ENCODE measurements at regions not wholly inside any gene's neighbourhood (a gene's known extent, or its start where the extent isn't known, plus 50 kb on each side); places are given as distances from the start of the nearest gene placed in this dataset.
"Not testable (repeated sequence)": the region's sequence is repeated elsewhere in the genome, so short reads cannot be mapped to it uniquely, and the experiment has no call there.

DNA sequence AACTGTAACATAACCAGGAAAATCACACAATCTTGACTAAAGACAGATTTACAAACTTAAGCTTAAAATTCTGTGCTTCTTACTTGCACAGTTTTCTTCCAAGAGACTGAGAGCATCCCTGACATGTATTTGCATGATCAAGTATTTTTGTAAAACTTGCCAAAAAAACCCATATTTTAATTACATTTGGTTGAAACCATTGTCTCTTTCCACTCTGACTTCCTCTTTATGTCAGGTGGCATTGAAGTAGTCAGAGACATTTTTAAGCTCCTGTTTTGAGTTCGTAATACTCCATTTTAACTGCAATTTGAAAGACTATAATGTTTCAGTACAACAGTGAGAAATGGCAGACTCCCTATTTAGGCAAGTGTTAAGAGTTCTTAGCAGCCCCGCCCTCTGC, 103.6 kb downstream of the ATXN7L3B start:
- DNase-seq, result no peak
- H3K4me1 Mint-ChIP-seq, result no peaks in the 10 kb centered on the region
- no peak overlapping the region for H3K4me3 Mint-ChIP-seq
- POLR2A ChIA-PET, result no interaction called here
- ATAC-seq, result no peak
- H3K9me3 Mint-ChIP-seq, result peaks cover 0 to 9% (median 0%) of the 10 kb centered on the region in 9 donors
- no peaks in the 10 kb centered on the region for H3K36me3 Mint-ChIP-seq
- H3K27me3 Mint-ChIP-seq, result peaks cover 0 to 5% (median 0%) of the 10 kb centered on the region in 5 donors
- no peak overlapping the region for H3K27ac Mint-ChIP-seq

DNA sequence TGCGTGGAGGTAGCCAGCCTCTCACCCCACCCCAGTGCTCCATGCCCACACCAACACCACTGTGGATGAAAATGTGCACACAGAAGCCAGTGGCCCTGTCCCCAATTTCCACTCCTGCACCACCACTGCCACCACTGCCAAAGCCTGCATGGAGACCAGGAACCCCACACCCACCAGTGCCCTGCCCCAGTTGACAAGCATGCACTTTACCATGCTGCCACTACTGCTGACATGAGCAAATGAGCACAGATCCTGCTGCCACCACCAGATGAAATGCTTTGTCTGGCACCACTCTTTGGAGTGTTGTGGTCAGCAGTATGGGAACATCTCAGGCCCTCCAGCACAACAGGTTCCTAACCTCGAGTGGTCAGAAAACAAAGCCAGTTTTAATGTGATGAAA, 104.1 kb downstream of the ATXN7L3B start:
- peaks cover 0 to 3% (median 0%) of the 10 kb centered on the region in 5 donors for H3K27me3 Mint-ChIP-seq
- ATAC-seq (no peak), DNase-seq (no peak)
- H3K4me3 Mint-ChIP-seq, result no peak overlapping the region
- H3K36me3 Mint-ChIP-seq, result no peaks in the 10 kb centered on the region
- peaks cover 0 to 7% (median 0%) of the 10 kb centered on the region in 9 donors for H3K9me3 Mint-ChIP-seq
- POLR2A ChIA-PET, result no interaction called here
- no peaks in the 10 kb centered on the region for H3K4me1 Mint-ChIP-seq
- no peak overlapping the region for H3K27ac Mint-ChIP-seq

DNA sequence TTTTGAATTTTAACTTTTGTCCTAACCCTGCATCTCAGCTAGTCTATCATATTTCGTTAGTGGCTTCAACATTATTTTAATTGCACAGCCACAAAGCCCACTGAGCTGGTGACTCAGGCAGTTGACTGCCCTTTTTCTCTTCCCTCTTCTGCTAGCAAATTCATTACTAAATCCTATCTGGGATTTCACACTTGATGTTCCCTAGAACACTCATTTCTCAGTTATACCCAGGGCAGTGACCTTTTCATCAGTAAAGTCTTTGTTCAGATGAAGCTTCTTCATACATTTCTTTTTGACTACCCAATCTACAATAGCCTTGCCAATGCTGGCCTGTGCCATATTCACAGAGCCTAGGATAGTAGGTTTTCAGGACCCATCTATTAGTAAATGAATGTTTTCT, 107.0 kb downstream of the ATXN7L3B start:
- POLR2A ChIA-PET, result no interaction called here

GRCh38 chr12:74646831-74647230, 109.2 kb downstream of the ATXN7L3B start:
- ATAC-seq (no peak), DNase-seq (no peak)
- H3K27me3 Mint-ChIP-seq, result peaks cover 0 to 4% (median 0%) of the 10 kb centered on the region in 5 donors
- H3K9me3 Mint-ChIP-seq, result no peaks in the 10 kb centered on the region
- no peaks in the 10 kb centered on the region for H3K4me1 Mint-ChIP-seq
- POLR2A ChIA-PET, result no interaction called here
- H3K4me3 Mint-ChIP-seq, result no peak overlapping the region
- no peak overlapping the region for H3K27ac Mint-ChIP-seq
- no peaks in the 10 kb centered on the region for H3K36me3 Mint-ChIP-seq

More for the DNA sequence above, 107.0 kb downstream of the ATXN7L3B start:
- ATAC-seq (no peak), DNase-seq (no peak)
- Mint-ChIP-seq H3K4me1 (no peaks in the 10 kb centered on the region), H3K4me3 (no peak overlapping the region), H3K36me3 (no peaks in the 10 kb centered on the region), H3K27me3 (peaks cover 0 to 4% (median 0%) of the 10 kb centered on the region in 5 donors), H3K9me3 (no peaks in the 10 kb centered on the region), H3K27ac (no peak overlapping the region)

DNA sequence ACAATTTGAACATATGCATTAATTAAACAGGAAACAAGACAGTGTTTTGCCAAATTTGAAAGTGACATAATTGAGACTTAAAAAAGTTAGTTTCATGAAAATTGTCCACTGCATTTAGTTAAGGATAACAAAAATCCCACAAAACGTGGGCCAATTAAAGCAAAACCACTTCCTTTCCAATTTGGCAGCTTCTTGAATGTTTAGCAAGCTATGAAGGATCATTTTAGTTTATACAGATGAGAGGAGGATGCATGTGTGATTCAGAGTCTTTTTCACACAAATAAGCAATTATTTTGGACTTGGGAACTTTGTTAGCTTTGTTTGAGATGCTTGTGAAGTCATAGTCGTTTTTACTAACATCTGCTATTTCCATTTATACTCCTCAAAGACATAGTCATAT, 109.6 kb downstream of the ATXN7L3B start:
- no peak for ATAC-seq
- POLR2A ChIA-PET, result no interaction called here

DNA sequence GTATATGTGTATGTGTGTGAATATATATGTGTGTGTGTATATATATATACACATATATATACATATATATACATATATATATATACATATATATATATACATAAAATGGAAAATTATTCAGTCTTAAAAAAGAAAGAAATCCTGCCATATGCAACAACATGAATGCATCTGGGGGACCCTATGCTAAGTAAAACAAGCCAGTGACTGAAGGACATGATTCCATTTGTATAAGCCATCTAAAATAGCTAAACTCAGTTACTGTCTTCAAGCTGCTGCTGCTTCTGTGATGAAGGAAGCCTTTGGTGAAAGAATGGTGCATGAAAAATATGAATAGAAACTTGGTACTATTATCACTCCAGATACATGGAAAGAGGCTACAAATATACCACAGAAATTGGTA, 118.6 kb downstream of the ATXN7L3B start:
- H3K27ac Mint-ChIP-seq, result no peak overlapping the region
- DNase-seq (no peak), ATAC-seq (no peak)
- H3K36me3 Mint-ChIP-seq, result no peaks in the 10 kb centered on the region
- POLR2A ChIA-PET, result no interaction called here
- H3K9me3 Mint-ChIP-seq, result peaks cover 0 to 10% (median 0%) of the 10 kb centered on the region in 9 donors
- H3K27me3 Mint-ChIP-seq, result peaks cover 0 to 10% (median 0%) of the 10 kb centered on the region in 5 donors
- H3K4me3 Mint-ChIP-seq, result no peak overlapping the region
- no peaks in the 10 kb centered on the region for H3K4me1 Mint-ChIP-seq

More for the DNA sequence above, 109.6 kb downstream of the ATXN7L3B start:
- no peaks in the 10 kb centered on the region for H3K36me3 Mint-ChIP-seq
- peaks cover 0 to 4% (median 0%) of the 10 kb centered on the region in 5 donors for H3K27me3 Mint-ChIP-seq
- no peaks in the 10 kb centered on the region for H3K9me3 Mint-ChIP-seq
- no peak for DNase-seq
- no peaks in the 10 kb centered on the region for H3K4me1 Mint-ChIP-seq
- H3K27ac Mint-ChIP-seq, result no peak overlapping the region
- no peak overlapping the region for H3K4me3 Mint-ChIP-seq

DNA sequence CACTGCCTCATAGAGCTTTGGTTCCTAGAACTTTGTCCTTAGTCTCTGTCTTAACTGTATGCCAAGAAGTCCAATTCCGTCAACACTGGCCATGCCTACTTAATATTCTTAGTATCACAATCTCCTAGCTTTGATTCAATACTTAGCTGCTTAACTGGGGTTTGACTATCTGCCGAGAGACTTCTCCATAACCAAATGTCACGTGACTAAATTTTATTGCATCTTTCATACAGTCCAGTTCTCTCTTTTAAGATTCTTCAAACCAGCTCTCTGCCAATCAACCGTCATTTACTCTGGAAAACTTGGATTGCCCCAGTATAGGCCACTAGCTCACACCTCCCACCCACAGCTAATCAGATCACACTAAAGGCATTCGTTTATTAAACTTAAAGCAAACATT, 122.8 kb downstream of the ATXN7L3B start:
- H3K36me3 Mint-ChIP-seq, result no peaks in the 10 kb centered on the region
- no peak for DNase-seq
- no peaks in the 10 kb centered on the region for H3K9me3 Mint-ChIP-seq
- POLR2A ChIA-PET, result no interaction called here
- no peak for ATAC-seq
- H3K4me3 Mint-ChIP-seq, result no peak overlapping the region
- no peaks in the 10 kb centered on the region for H3K4me1 Mint-ChIP-seq
- H3K27me3 Mint-ChIP-seq, result peaks cover 0 to 1% (median under 1%) of the 10 kb centered on the region in 5 donors
- no peak overlapping the region for H3K27ac Mint-ChIP-seq

DNA sequence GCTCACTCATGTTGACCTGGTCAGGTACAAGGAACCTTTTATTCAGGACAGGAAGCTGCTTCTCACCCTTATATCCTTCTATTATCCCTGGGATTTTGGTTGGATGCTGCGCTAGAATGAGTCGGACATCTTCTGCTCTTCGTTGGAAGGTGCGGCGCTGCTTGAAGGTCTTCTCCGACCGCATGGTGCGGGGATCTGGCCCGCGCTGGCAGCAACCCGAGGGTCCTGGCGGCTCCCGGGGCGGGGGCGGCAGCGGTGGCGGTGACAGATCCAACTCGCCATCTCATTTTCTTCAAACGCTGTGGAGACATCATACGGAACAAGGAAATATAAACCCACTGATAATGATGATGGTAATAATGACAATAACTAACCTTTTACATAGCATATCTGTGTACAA, 126.3 kb downstream of the ATXN7L3B start:
- POLR2A ChIA-PET, result no interaction called here
- Mint-ChIP-seq H3K27me3 (peaks cover 0 to 14% (median 3%) of the 10 kb centered on the region in 5 donors), H3K27ac (no peak overlapping the region), H3K36me3 (no peaks in the 10 kb centered on the region), H3K9me3 (no peaks in the 10 kb centered on the region), H3K4me3 (no peak overlapping the region), H3K4me1 (no peaks in the 10 kb centered on the region)
- DNase-seq (no peak), ATAC-seq (no peak)

DNA sequence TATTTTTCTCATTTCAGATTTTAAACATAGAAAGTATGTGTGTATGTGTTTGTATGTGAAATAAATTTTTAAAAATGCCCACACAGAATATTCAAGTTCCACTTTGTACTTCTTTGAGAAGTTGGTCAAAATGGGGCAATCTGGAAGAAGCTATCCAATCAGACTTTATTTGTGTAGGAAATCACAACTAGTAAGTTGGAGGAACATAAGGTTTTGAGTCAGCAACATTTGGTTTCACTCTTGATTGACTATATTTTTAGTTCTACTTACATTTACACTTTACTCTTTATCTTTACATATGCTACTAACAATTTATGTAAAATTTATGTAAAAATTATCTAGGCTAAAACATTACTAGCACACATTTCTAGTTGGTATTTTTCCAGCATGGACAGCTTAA, 128.1 kb downstream of the ATXN7L3B start:
- Mint-ChIP-seq H3K9me3 (no peaks in the 10 kb centered on the region), H3K36me3 (no peaks in the 10 kb centered on the region), H3K27ac (no peak overlapping the region), H3K4me3 (no peak overlapping the region), H3K27me3 (peaks cover 0 to 14% (median 5%) of the 10 kb centered on the region in 5 donors), H3K4me1 (no peaks in the 10 kb centered on the region)
- POLR2A ChIA-PET, result no interaction called here
- ATAC-seq, result no peak
- DNase-seq, result no peak

GRCh38 chr12:74671421-74671820, 133.8 kb downstream of the ATXN7L3B start:
- no peak for DNase-seq
- H3K27ac Mint-ChIP-seq, result no peak overlapping the region
- POLR2A ChIA-PET, result no interaction called here
- no peak overlapping the region for H3K4me3 Mint-ChIP-seq
- peaks cover 5 to 20% (median 10%) of the 10 kb centered on the region in 5 donors for H3K27me3 Mint-ChIP-seq
- no peaks in the 10 kb centered on the region for H3K4me1 Mint-ChIP-seq
- no peak for ATAC-seq
- peaks cover 0 to 3% (median 0%) of the 10 kb centered on the region in 9 donors for H3K9me3 Mint-ChIP-seq
- no peaks in the 10 kb centered on the region for H3K36me3 Mint-ChIP-seq

GRCh38 chr12:74676955-74677354, 139.3 kb downstream of the ATXN7L3B start:
- H3K4me1 Mint-ChIP-seq, H3K4me3 Mint-ChIP-seq, POLR2A ChIA-PET, ATAC-seq, H3K27ac Mint-ChIP-seq, H3K36me3 Mint-ChIP-seq, DNase-seq: not testable (repeated sequence)
- Mint-ChIP-seq H3K27me3 (peaks cover 5 to 17% (median 14%) of the 10 kb centered on the region in 5 donors), H3K9me3 (peaks cover 0 to 15% (median 4%) of the 10 kb centered on the region in 9 donors)

GRCh38 chr12:74685385-74685784, 147.8 kb downstream of the ATXN7L3B start:
- H3K9me3 Mint-ChIP-seq, result peaks cover 0 to 11% (median 0%) of the 10 kb centered on the region in 9 donors
- H3K36me3 Mint-ChIP-seq, result no peaks in the 10 kb centered on the region
- peaks cover 0 to 5% (median 1%) of the 10 kb centered on the region in 5 donors for H3K27me3 Mint-ChIP-seq
- H3K27ac Mint-ChIP-seq, result no peak overlapping the region
- H3K4me3 Mint-ChIP-seq, result no peak overlapping the region
- ATAC-seq, result no peak
- H3K4me1 Mint-ChIP-seq, result no peaks in the 10 kb centered on the region
- POLR2A ChIA-PET, result no interaction called here
- DNase-seq, result no peak

GRCh38 chr12:74689071-74689655, 151.5 kb downstream of the ATXN7L3B start:
- no peak overlapping the region for H3K4me3 Mint-ChIP-seq
- DNase-seq (peak in 3 of 10 donors; percentile 33 to 40 (median 36)), ATAC-seq (no peak)
- no peaks in the 10 kb centered on the region for H3K36me3 Mint-ChIP-seq
- H3K27ac Mint-ChIP-seq, result no peak overlapping the region
- no peaks in the 10 kb centered on the region for H3K4me1 Mint-ChIP-seq
- peaks cover 0 to 4% (median 1%) of the 10 kb centered on the region in 5 donors for H3K27me3 Mint-ChIP-seq
- POLR2A ChIA-PET, result no interaction called here
- H3K9me3 Mint-ChIP-seq, result peaks cover 0 to 11% (median 0%) of the 10 kb centered on the region in 9 donors

DNA sequence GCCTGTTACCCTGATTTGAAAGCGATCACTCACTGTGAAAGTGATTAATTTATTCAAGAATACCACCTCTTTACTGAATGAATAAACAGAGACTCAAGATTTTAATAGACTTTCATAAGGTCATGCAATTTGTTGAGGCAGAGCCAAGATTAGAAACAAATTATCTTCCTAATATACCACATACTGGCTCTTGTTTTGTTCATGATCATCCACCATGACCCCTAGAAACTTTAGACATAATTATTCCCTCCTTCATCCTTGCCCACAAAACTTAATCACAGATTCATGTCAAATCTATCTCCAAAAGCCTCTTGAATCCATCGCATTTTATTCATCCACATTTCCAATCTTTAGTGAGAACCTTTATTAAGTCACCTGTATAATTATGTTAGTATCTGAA, 152.3 kb downstream of the ATXN7L3B start:
- DNase-seq, result no peak
- Mint-ChIP-seq H3K4me3 (no peak overlapping the region), H3K27me3 (peaks cover 0 to 4% (median 1%) of the 10 kb centered on the region in 5 donors), H3K36me3 (no peaks in the 10 kb centered on the region), H3K9me3 (peaks cover 0 to 6% (median 0%) of the 10 kb centered on the region in 9 donors), H3K27ac (no peak overlapping the region), H3K4me1 (no peaks in the 10 kb centered on the region)
- POLR2A ChIA-PET, result no interaction called here
- ATAC-seq, result no peak
